Ishikawa (cell line): ENCODE measurements at regions not wholly inside any gene's neighbourhood (a gene's known extent, or its start where the extent isn't known, plus 50 kb on each side); places are given as distances from the start of the nearest gene placed in this dataset.

Experiments used
- CEBPB ChIP-seq: IDR thresholded peaks from 2 replicates; pipeline ENCODE4 v1.6.1; 2012
- CREB1 ChIP-seq: IDR thresholded peaks from 2 replicates; pipeline ENCODE4 v1.6.1; 2012; ENCODE audit warnings: low read depth
- EGR1 ChIP-seq: IDR thresholded peaks from 2 replicates; pipeline ENCODE4 v1.6.1; 2012
- EP300 ChIP-seq: IDR thresholded peaks from 2 replicates; pipeline ENCODE4 v1.6.1; 2012; ENCODE audit warnings: borderline replicate concordance
- FOXM1 ChIP-seq: IDR thresholded peaks from 2 replicates; pipeline ENCODE4 v1.6.1; 2012; ENCODE audit warnings: low read depth, borderline replicate concordance
- NFIC ChIP-seq: IDR thresholded peaks from 2 replicates; pipeline ENCODE4 v1.6.1; 2012
- RAD21 ChIP-seq: IDR thresholded peaks from 2 replicates; pipeline ENCODE4 v1.6.1; 2012; ENCODE audit warnings: low read depth
- REST ChIP-seq: IDR thresholded peaks from 2 replicates; pipeline ENCODE4 v1.6.1; 2012; ENCODE audit warnings: low read depth, mild to moderate bottlenecking
- TAF1 ChIP-seq: IDR thresholded peaks from 2 replicates; pipeline ENCODE4 v1.6.1; 2012; ENCODE audit warnings: low read depth, mild to moderate bottlenecking
- TCF12 ChIP-seq: IDR thresholded peaks from 2 replicates; pipeline ENCODE4 v1.6.1; 2012; ENCODE audit warnings: low read depth
- TEAD4 ChIP-seq: IDR thresholded peaks from 2 replicates; pipeline ENCODE4 v1.6.1; 2012
- YY1 ChIP-seq: IDR thresholded peaks from 2 replicates; pipeline ENCODE4 v1.6.1; 2012; ENCODE audit warnings: low read depth
- ZBTB7A ChIP-seq: IDR thresholded peaks from 2 replicates; pipeline ENCODE4 v1.6.1; 2012; ENCODE audit warnings: low read depth
- TF ChIP-seq, protein P1 (sequence below): IDR thresholded peaks from 2 replicates; pipeline ENCODE4 v1.6.1; 2012
- TF ChIP-seq, protein P2 (sequence below): IDR thresholded peaks from 2 replicates; pipeline ENCODE4 v1.6.1; 2012

GRCh38 chr11:135001581-135001980 is 589.5 kb upstream of the B3GAT1 start:
- TF ChIP-seq CEBPB (no peak), CREB1 (no peak), TAF1 (no peak), ZBTB7A (no peak), REST (no peak), TCF12 (no peak), RAD21 (no peak)
- TF ChIP-seq, protein P1, sequence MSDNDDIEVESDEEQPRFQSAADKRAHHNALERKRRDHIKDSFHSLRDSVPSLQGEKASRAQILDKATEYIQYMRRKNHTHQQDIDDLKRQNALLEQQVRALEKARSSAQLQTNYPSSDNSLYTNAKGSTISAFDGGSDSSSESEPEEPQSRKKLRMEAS, result no peak
- TF ChIP-seq, protein P2, sequence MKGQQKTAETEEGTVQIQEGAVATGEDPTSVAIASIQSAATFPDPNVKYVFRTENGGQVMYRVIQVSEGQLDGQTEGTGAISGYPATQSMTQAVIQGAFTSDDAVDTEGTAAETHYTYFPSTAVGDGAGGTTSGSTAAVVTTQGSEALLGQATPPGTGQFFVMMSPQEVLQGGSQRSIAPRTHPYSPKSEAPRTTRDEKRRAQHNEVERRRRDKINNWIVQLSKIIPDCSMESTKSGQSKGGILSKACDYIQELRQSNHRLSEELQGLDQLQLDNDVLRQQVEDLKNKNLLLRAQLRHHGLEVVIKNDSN, result no peak

DNA sequence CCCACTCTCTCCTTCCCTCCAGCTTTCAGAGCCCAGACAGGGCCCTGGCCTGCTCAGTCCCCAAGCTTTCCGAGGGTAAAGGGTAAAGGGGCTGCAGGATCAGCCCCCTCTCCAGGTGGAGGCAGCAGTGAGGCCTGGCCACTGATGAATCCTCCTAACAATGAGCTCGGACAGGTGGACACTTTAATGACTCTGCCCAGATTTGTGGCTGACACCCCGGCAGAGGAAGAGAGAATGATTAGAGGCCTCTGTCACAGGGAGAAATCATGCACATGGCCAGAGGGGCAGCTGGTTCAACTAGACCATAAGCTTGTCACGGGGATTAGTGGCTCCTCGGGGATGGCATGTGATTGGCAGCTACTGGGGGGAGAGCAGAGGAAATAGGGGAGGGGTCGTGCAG is 587.5 kb upstream of the B3GAT1 start:
- no peak for TF ChIP-seq CREB1
- TF ChIP-seq TCF12, result no peak
- TF ChIP-seq, protein P2, result no peak
- no peak for TF ChIP-seq ZBTB7A
- TF ChIP-seq RAD21, result no peak
- no peak for TF ChIP-seq YY1
- no peak for TF ChIP-seq EGR1
- TF ChIP-seq, protein P1, result no peak
- no peak for TF ChIP-seq EP300
- no peak for TF ChIP-seq FOXM1
- TF ChIP-seq TAF1, result no peak

GRCh38 chr11:134997652-134998320 is 585.7 kb upstream of the B3GAT1 start:
- TF ChIP-seq TAF1 (no peak), EP300 (no peak), REST (no peak), FOXM1 (no peak)

DNA sequence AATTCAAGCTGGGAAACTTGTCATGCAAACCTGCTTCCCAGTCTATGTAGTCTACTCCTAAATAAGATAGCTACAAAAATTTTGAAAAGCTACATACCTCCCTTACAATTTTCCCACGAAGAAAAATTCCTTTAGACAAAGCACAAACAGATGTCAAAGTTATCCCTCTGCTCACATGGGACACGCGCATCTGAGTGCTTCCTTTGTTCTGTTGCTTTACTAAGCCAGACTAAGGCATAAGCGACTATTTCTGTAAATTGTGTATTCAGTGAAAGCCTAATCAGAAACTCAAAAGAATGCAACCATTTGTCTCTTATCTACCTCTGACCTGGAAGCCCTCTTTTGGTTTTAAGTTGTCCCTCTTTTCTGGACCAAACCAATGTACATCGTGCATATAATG is 583.7 kb upstream of the B3GAT1 start:
- TF ChIP-seq, protein P1, result no peak

- TF ChIP-seq YY1, result no peak
- no peak for TF ChIP-seq TCF12
- no peak for TF ChIP-seq CEBPB
- no peak for TF ChIP-seq ZBTB7A
- TF ChIP-seq, protein P1, result no peak
- no peak for TF ChIP-seq NFIC
- TF ChIP-seq EGR1, result no peak
Observed at GRCh38 chr11:134994431-134994830, 582.4 kb upstream of the B3GAT1 start.

DNA sequence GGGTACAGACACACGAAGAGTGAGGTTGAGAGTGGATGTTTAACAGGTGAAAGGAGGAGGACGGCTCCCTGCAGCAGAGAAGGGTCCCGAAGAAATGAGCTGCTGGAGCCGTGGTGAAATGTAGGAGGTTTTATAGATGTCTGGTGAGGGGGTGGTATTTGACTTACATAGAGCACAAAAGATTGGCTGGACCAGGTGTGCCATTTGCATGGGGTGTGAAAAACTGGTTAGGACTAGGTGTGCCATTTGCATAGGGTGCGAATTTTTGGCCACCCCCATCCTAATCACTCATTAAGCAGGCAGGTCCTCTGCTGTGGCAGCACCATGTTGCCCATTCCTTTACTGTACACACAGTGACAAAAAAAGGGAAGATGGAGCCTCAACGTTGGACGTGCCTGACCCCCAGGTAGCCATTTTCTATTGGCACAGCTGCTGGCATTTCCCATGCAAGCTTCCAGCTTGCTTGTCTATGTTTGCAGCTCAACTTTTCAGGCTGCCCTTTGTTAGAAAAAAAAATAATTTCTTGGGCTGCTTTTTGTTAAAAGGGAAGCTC is 581.7 kb upstream of the B3GAT1 start:
- TF ChIP-seq EP300, result no peak
- TF ChIP-seq, protein P1, result no peak
- no peak for TF ChIP-seq YY1
- no peak for TF ChIP-seq RAD21
- TF ChIP-seq FOXM1, result no peak
- TF ChIP-seq TCF12, result no peak
- no peak for TF ChIP-seq TAF1
- TF ChIP-seq CEBPB, result no peak
- TF ChIP-seq REST, result no peak
- no peak for TF ChIP-seq CREB1
- TF ChIP-seq, protein P2, result no peak
- TF ChIP-seq TEAD4, result no peak
- no peak for TF ChIP-seq NFIC
- no peak for TF ChIP-seq ZBTB7A
- no peak for TF ChIP-seq EGR1
